Lung (tissue), 11 donors: ENCODE measurements at regions not wholly inside any gene's neighbourhood (a gene's known extent, or its start where the extent isn't known, plus 50 kb on each side); places are given as distances from the start of the nearest gene placed in this dataset.

ENCODE experiments used
- ATAC-seq: fragments of 200-7000 bp; cut with Tn5 transposase; one replicate; pipeline ENCODE4 v1.9.1; 2020; ENCODE audit warnings: moderate number of reproducible peaks; ENCODE audit not compliant: insufficient read depth, low FRiP score
- DNase-seq, 3 donors: peaks; one replicate each; pipeline ENCODE4 v3.0.0-alpha.2; 2013 to 2017
- H3K27ac ChIP-seq, 2 donors: one replicate each; pipeline ENCODE4 v1.5.1; 2013; ENCODE audit warnings: mild to moderate bottlenecking in 2 of 2, moderate library complexity in 2 of 2, control low read depth in 1 of 2, inconsistent platforms in 1 of 2, low read depth in 1 of 2, low read length in 1 of 2
- H3K27me3 ChIP-seq, 3 donors: one replicate each; pipeline ENCODE4 v1.5.1; 2013; ENCODE audit warnings: low read length in 2 of 3; ENCODE audit not compliant: control insufficient read depth in 3 of 3, insufficient read depth in 3 of 3
- H3K36me3 ChIP-seq, 4 donors: one replicate each; pipeline ENCODE4 v1.5.1; 2013; ENCODE audit warnings: low read length in 4 of 4, mild to moderate bottlenecking in 1 of 4, moderate library complexity in 1 of 4; ENCODE audit not compliant: control insufficient read depth in 4 of 4, insufficient read depth in 4 of 4
- H3K4me1 ChIP-seq, 5 donors: one replicate each; pipeline ENCODE4 v1.5.1; 2013; ENCODE audit warnings: low read length in 5 of 5, mild to moderate bottlenecking in 2 of 5, moderate library complexity in 1 of 5; ENCODE audit not compliant: control insufficient read depth in 5 of 5, insufficient read depth in 5 of 5
- H3K4me3 ChIP-seq: one replicate; pipeline ENCODE4 v1.5.1; 2013; ENCODE audit warnings: mild to moderate bottlenecking, control low read depth, moderate library complexity
- H3K9ac ChIP-seq, 2 donors: one replicate each; pipeline ENCODE4 v1.5.1; 2013; ENCODE audit warnings: low read length in 2 of 2, control low read depth in 1 of 2; ENCODE audit not compliant: insufficient read depth in 1 of 2
- H3K9me3 ChIP-seq, 4 donors: one replicate each; pipeline ENCODE4 v1.5.1; 2013; ENCODE audit warnings: low read length in 3 of 4, mild to moderate bottlenecking in 1 of 4, moderate library complexity in 1 of 4; ENCODE audit not compliant: control insufficient read depth in 4 of 4, insufficient read depth in 3 of 4
- CTCF ChIP-seq: IDR thresholded peaks from 2 replicates; pipeline ENCODE4 v1.5.1; 2012; ENCODE audit warnings: mild to moderate bottlenecking; ENCODE audit errors: control extremely low read depth, extremely low read depth
- WGBS, 2 donors: extraction: QIAGEN DNeasy Blood & Tissue Kit; methylation state at CpG; one replicate each; pipeline ENCODE4 v1.1.7; 2013; 5-methylcytosine and 5-hydroxymethylcytosine counted together
- donor health status: control.
- donor health status: control.
- donor health status: Bipolar disorder and iron deficiency.
- donor health status: healthy.
- donor health status: DM: yes; HTN: yes; CAD: no.

DNA sequence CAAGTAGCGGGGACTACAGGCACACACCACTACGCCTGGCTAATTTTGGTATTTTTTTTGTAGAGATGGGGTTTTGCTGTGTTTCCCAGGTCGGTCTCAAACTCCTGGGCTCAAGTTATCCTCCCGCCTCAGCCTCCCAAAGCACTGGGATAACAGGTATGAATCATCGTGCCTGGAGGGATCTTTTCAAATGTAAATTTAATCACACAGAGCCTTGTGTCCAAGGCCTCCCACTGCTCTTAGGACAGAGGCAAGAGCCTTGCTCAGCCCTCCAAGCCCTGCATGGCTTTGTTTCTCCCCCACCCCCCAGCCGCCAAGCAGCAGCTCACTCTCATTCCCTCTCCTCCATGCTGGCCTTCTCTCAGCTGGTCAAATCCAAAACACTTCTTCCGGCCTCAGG is 75.3 kb upstream of the CREB3L1 start:
- ATAC-seq: no peak
- H3K9me3 ChIP-seq: no peaks in the 10 kb centered on the region
- H3K4me1 ChIP-seq: no peaks in the 10 kb centered on the region
- no peak overlapping the region for H3K9ac ChIP-seq
- no peak overlapping the region for H3K4me3 ChIP-seq
- no peaks in the 10 kb centered on the region for H3K27me3 ChIP-seq
- TF ChIP-seq CTCF: no peak
- DNase-seq: no peak
- 82 to 85% methylated on average over 7 of the region's 7 CpGs for WGBS, 2 donors
- no peak overlapping the region for H3K27ac ChIP-seq
- no peaks in the 10 kb centered on the region for H3K36me3 ChIP-seq

GRCh38 chr11:46200537-46201281 is 76.8 kb upstream of the CREB3L1 start:
- no peak overlapping the region for H3K9ac ChIP-seq
- H3K4me1 ChIP-seq: no peaks in the 10 kb centered on the region
- no peak for TF ChIP-seq CTCF
- H3K27me3 ChIP-seq: no peaks in the 10 kb centered on the region
- H3K4me3 ChIP-seq: no peak overlapping the region
- no peaks in the 10 kb centered on the region for H3K36me3 ChIP-seq
- WGBS, 2 donors: 92% methylated on average over 10 of the region's 10 CpGs
- DNase-seq (no peak), ATAC-seq (no peak)
- H3K9me3 ChIP-seq: no peaks in the 10 kb centered on the region
- H3K27ac ChIP-seq: no peak overlapping the region

DNA sequence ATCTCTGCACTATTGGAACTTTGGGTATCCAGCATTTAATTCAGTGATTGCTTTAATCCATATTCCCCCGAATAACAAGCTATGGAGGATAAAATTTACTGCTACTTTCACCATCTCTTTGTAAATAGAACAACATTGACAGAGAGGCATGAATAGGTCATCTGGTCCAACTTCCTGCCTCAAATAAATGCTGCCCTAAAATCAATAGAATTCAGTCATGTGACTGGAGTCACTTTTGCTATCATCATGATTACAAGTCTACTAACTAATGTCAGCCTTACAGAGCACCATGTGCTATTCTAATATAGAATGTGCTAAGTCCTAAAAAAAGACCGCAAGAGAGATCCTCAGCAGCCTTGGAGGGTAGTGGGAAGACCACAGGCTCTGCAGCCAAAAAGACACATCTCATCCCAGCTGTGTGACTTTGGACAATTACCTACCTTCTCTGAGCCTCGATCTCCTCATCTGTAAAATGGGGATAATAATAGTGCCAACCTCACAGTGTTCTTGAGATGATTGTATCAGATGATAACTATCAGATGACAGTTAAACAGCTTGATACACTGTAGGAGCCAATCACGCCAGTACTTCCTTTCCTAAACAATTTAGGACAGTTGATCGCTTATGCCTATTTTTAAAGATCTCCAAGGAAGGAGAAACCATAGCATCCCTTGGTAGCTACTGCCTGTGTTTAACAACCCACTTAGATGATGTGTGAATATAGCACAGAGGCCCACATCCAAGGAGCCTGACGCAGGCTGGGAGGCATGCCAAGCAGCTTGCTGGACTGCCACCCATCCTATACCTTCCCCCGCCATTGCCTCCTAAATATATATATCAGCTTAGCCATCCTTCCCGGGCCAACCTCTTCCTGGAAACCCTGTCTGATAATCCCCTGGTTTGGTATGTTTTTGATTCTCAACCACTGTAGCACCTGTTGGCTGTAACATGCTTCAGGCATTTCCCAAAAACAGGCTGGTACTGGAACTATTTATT is 77.3 kb upstream of the PHF21A start:
- no peaks in the 10 kb centered on the region for H3K9me3 ChIP-seq
- H3K27me3 ChIP-seq: no peaks in the 10 kb centered on the region
- TF ChIP-seq CTCF: no peak
- DNase-seq (peak; percentile 21 to 55 (median 36)), ATAC-seq (no peak)
- no peak overlapping the region for H3K9ac ChIP-seq
- H3K27ac ChIP-seq: no peak overlapping the region
- no peaks in the 10 kb centered on the region for H3K36me3 ChIP-seq
- no peak overlapping the region for H3K4me3 ChIP-seq
- H3K4me1 ChIP-seq: no peaks in the 10 kb centered on the region
- WGBS, 2 donors: 81 to 87% methylated on average over 8 of the region's 8 CpGs
